DMS53 (cell line): ENCODE measurements at regions not wholly inside any gene's neighbourhood (a gene's known extent, or its start where the extent isn't known, plus 50 kb on each side); places are given as distances from the start of the nearest gene placed in this dataset.

ENCODE experiments used
- DNase-seq: peaks from one replicate; lab custom pipeline; 2025; lab: John Stamatoyannopoulos, UW

GRCh38 chr17:79169861-79170260 lies 95.2 kb downstream of the ENGASE start:
- no peak for DNase-seq

GRCh38 chr17:79169366-79169765 lies 94.7 kb downstream of the ENGASE start:
- DNase-seq, result no peak

GRCh38 chr17:79168486-79169055 lies 93.9 kb downstream of the ENGASE start:
- DNase-seq, result peak; percentile 17

GRCh38 chr17:79167486-79167885 lies 92.9 kb downstream of the ENGASE start:
- no peak for DNase-seq

GRCh38 chr17:79165756-79166473 lies 91.3 kb downstream of the ENGASE start:
- no peak for DNase-seq

GRCh38 chr17:79164913-79165695 lies 90.5 kb downstream of the ENGASE start:
- DNase-seq, result no peak

- DNase-seq, result no peak
These were observed 89.8 kb downstream of the ENGASE start for GRCh38 chr17:79164408-79164807.

- DNase-seq, result no peak
These were observed 88.4 kb downstream of the ENGASE start for GRCh38 chr17:79163071-79163470.

- DNase-seq, result no peak
These were observed 87.7 kb downstream of the ENGASE start for GRCh38 chr17:79162012-79162963.

GRCh38 chr17:79160980-79161636 lies 86.5 kb downstream of the ENGASE start:
- peak; percentile 34 for DNase-seq

GRCh38 chr17:79159926-79160325 lies 85.3 kb downstream of the ENGASE start:
- no peak for DNase-seq

GRCh38 chr17:79159471-79159870 lies 84.8 kb downstream of the ENGASE start:
- DNase-seq, result no peak

GRCh38 chr17:79156463-79157095 lies 82.0 kb downstream of the ENGASE start:
- no peak for DNase-seq

GRCh38 chr17:79155701-79156100 lies 81.1 kb downstream of the ENGASE start:
- no peak for DNase-seq

GRCh38 chr17:79154951-79155585 lies 80.4 kb downstream of the ENGASE start:
- no peak for DNase-seq

GRCh38 chr17:79154446-79154845 lies 79.8 kb downstream of the ENGASE start:
- DNase-seq, result no peak

GRCh38 chr17:79153367-79154130 lies 78.9 kb downstream of the ENGASE start:
- no peak for DNase-seq

GRCh38 chr17:79152636-79153035 lies 78.0 kb downstream of the ENGASE start:
- peak; percentile 13 for DNase-seq

- DNase-seq, result no peak
These were observed 77.5 kb downstream of the ENGASE start for GRCh38 chr17:79152110-79152509.

- DNase-seq, result no peak
These were observed 76.2 kb downstream of the ENGASE start for GRCh38 chr17:79150799-79151198.
